RPMI8226 (cell line): ENCODE measurements at regions not wholly inside any gene's neighbourhood (a gene's known extent, or its start where the extent isn't known, plus 50 kb on each side); places are given as distances from the start of the nearest gene placed in this dataset.
"Not testable (repeated sequence)": the region's sequence is repeated elsewhere in the genome, so short reads cannot be mapped to it uniquely, and the experiment has no call there.

ENCODE experiments used
- DNase-seq: peaks from one replicate; pipeline ENCODE4 v3.0.0-alpha.2; 2015

DNA sequence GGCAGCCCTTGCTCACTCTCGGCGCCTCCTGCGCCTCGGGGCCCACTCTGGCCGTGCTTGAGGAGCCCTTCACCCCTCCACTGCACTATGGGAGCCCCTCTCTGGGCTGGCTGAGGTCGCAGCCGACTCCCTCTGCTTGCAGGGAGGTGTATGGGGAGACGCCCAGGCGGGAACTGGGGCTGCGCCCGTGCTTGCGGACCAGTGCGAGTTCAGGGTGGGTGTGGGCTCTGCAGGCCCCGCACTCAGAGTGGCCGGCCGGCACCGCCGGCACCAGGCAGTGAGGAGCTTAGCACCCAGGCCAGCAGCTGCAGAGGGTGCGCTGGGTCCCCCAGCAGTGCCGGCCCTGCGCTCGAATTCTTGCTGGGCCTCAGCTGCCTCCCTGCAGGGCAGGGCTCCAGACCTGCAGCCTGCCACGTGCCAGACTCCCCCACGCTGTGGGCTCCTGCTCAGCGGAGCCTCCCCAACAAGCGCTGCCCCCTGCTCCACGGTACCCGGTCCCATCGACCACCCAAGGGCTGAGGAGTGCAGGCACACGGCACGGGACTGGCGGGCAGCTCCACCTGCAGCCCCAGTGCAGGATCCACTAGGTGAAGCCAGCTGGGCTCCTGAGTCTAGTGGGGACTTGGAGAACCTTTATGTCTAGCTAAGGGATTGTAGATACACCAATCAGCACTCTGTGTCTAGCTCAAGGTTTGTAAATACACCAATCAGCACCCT is 54.0 kb upstream of the WWC2 start:
- DNase-seq, result not testable (repeated sequence)

DNA sequence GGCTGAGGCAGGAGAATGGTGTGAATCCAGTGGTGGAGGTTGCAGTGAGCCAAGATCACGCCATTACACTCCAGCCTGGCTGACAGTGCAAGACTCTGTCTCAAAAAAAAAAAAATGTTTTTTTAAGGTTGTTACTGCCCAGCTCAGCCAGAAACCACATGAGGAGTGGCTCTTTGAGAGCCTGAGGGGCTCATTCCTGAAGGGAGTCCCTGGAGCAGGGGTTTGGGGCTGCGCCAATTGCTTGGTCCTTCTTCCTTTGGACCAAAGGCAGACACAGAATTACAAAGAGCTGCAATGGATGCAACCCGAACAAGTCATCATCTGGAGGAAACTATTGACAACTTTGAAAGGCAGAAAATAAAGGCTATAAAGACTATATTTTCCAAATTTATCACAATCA is 60.6 kb upstream of the WWC2 start:
- no peak for DNase-seq

DNA sequence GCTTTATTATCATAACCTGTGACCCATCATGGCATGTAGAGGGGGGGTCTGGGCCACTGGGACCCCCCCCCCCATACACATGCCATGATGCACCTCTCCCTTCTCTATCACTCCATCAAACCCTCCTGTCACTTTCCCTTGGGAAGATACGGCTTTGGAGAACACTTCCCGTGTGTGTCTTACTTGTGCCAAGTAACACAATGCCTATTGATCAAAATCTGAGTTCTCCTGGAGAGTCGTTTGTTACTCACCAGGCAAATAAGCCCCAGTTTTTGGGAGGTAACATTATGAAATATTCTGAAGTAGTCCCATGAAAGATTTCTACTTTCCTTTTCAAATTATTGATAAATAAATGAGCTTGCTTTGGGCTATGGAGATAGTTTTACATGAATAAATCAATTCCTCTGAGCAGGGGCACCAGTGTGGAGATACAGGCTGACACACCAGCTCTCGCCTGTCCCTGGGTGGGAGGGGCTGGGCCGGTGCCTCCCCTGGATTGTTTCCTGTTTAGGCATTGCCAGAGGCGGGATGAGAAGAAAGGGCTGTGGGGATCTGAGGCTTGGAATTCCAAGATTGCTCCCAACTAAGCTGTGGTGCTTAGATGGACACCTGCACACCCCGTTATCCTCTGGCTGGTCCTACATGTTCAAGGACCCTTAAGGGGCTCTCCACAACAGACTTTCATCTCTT is 63.2 kb upstream of the WWC2 start:
- no peak for DNase-seq

DNA sequence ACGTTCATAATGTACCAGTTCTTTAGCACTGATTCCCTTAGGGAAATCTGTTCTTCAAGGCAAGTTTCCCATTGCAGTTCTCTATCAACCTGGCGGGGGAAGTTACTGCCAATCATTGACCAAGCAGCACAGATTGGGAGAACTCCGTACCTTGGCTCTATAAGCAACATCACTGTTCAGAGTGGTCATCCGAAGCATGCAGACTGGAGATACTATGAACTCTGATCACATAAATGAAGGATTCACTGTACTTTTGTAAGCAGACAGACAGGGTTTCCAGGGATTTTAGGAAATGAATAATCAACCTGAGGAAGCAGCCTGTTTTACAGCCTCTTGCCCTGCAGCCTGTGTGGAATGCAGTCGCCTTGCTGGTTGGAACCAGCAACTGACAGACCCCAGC is 63.8 kb upstream of the WWC2 start:
- no peak for DNase-seq

DNA sequence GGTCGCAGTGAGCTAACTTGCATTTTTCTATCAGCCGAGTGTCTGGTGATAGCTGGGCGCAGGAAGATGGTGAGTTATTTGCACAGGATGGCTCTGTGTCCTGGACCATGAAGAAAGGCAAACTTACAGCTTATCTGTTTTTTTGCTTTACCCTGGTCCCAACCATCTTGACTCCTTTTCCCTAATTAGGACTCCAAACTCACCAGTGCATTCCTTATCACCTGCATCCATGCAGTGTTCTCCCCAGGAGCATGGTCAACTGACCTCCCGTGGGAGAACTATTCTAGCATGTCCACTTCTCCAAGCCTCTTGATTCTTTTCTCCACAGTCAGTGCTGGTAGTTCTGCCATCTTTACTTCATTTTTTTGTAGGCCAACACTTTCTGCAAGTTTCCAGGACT is 68.2 kb upstream of the WWC2 start:
- no peak for DNase-seq

DNA sequence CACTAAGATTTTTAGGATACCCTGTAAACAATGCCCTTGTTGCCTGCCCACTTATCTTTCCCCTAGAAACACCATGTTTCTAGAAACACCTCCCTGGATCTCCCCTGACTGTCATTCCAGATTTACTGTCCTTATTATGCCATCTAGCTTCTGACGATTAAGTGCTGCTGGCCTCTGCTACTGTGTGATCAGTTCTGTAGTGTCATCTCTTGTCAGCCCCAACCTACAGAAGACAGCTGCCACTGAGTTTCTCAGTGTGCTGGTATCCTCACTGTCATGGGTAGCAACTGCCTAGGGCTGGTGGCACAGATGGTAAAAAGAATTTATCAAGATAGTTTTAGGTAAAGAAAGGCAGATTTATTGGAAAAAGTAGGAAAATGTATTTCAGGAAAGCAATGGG is 68.7 kb upstream of the WWC2 start:
- no peak for DNase-seq

DNA sequence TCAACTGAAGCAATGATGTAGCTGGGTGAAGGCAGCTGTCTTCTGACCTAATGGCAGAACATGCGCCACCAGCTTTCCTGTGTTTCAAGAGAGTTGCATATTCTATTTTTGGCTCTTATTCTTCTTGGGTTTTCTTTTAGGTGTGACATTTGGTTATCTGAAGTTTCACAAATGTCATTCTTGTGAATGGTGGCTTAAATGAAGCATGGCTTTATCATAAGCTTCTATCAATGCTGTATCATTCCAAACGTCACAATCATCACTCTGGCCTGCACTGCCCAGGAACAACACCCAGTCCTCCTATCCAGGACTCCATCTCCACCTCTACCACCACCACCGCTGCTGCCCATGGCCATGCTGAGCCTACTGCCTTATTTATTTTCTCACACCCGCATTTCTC is 69.7 kb upstream of the WWC2 start:
- no peak for DNase-seq

DNA sequence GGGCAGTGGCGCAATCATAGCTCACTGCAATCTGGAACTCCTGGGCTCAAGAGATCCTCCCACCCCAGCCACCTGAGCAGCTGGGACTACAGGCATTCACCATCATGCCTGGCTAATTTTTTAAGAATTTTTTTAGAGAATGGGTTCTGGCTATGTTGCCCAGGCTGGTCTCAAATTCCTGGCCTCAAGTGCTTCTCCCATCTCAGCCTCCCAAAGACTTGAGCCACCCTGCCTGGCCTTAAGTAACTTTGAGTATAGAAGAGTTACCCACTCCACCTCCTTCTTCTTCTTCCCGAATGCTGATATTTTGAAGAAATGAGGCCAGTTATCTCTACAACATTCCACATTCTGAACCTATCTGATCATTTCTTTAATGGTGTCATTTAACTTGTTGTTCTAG is 72.4 kb upstream of the WWC2 start:
- no peak for DNase-seq

DNA sequence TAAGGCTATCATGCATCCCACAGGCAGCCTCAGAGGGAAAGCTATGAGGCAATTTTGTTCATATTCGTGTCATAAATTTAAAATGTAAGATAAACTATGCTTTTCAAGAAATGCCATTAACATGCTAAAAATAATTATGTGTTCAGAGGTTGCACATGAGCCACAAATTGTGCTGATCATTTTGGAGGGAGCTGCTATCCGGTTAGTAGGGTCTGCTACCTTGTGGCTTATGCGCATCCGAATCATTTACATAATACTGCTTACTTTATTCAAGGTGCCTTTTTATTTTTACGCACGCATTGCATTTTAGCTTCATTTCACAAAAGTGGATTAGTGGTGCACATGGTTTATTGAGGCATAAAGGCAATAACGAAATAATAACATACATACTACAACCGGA is 76.4 kb upstream of the WWC2 start:
- DNase-seq, result no peak

DNA sequence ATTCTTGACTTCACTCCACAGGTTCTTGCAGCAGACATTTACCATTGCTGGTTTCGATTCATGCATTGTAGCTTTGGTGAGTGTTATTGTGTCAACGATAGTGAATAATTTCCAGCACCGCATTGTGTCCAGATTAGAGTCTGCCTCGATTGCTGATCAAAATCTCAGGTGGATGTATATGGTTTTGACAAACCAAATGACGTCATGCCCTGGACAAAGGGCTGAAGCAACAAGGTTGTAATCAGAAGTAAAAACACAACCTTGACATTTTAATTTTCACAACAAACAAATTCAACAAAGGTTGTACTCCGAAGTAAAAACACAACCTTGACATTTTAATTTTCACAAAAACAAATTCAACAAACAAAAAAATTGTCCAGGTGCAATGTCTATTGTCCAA is 81.1 kb upstream of the WWC2 start:
- no peak for DNase-seq

DNA sequence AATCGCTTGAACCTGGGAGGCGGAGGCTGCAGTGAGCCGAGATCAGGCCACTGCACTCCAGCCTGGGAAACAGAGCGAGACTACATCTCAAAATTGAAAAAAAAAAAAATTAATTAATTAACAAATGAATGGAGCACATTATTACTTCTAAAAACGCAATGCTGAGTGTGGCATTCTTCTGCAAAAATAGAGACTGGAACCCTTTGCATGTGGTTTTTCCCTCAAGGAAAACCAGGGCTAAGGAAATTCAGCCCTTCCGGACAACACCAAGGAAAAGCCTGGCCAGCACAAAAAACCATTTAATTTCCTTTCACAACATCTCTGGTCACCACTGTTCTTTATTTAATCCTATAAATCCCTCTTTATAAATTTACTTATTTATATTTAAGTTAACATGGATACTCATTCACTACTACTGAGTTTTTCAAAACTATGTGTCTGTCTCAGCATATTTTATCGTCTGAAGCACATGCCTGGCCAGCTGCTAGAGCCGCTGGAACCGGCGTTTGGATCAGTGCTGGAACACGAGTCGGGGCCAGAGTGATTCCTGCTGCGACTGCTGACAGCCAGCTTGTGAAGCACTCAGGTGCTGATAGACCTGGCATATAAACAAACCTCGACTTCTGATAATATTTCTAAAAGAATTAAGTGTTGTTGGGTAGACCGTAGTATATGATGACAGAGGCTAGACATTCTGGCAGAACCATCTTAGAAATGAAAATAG is 84.5 kb upstream of the WWC2 start:
- DNase-seq, result no peak

DNA sequence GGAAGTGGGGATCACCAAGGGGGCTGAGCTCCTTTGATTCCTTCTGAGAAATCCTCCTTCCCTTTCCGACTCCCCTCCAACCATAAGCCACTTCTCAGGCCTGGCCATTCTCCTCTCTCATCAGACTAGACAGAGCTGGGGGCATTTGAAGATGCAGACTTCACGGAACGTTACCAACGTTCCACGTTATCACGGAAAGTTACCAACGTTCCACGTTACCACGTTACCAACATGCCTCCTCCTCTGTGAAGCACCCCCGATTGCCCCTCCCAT is 85.4 kb upstream of the WWC2 start:
- DNase-seq, result no peak

DNA sequence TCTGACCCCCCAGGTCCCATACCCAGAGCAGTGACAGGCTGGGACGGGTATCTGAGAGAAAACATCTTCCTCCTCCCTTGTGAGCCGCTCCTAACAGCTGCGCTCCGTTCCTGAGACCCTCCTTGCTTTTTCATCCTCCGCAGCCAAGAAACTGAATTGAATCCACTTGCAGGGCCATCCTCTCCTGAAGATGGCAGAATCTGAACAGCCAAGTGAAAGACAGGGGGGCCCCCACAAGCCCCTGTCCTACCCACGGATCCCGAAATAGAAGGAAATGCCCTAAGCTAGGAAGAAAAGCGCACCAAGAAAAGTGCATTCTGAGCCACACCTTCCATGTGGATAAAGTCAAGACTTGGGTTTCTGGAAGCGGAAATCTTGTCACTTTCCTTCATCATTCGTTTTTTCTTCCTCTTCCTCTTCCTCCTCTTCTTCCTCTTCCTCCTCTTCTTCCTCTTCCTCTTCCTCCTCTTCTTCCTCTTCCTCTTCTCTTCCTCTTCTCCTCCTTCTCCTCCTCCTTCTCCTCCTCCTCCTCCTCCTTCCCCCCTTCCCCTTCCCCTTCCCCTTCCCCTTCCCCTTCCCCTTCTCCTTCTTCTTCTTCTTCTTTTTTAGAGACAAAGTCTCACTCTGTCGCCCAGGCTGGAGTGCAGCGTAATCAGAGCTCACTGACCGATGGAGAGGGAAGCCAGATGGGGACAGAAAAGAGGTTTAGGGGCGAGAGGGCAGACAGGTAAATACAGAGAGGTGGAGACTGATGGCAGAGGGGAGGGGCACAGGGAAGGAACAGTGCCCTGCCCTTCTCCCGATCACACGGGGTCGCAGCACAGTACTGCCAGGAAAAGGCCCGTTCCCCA is 86.0 kb upstream of the WWC2 start:
- DNase-seq, result no peak

DNA sequence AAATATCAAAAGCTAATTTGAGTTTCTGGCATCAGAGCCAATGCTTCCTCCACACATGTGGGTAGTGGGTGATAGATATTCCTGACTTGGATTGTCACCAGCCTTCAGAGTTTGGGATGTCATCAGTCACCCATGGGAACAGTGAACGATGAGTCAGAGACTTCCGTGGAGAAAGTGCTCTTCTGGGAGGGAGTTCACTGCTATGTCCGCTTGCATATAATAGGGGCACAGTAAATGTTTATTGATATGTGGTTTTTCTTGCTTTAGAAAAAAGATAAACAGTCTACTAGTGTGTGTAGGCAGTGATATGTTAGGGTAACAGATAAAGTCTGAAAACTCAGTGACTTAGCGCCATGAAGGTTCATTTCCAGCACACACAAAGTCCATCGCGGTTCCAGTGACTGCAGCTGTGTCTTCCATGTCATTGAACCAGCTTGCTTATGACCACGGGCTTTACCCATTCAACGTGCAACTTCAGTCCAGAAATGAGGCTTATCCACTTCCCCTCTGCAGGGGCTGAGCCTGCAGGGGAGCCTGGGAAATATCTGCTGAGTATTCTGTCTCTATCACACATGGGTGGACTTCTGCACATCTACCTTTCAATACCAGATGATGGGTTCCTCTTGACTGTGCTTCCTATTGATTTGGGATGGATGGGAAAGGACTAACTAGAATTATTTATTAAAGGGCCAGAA is 87.7 kb upstream of the WWC2 start:
- DNase-seq, result no peak

DNA sequence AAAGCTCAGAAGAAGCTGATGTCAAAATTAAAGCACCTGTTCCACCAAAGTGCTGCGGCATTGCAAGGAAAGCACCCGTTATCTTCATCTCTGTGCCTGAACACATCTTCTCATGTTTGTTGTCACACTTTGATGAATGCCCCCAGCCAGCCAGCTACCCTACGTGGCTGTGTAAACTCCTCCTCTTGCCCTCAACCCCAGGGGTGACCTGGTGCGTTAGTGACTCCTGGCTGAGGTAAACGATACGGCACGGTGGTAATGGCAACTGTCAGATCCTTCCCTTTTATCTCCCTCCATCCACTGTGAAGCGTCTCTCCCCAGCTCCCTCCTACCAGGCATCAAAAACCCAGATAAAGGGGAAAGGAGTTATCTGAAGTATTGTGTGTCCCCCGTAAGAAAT is 90.6 kb upstream of the WWC2 start:
- DNase-seq, result no peak

DNA sequence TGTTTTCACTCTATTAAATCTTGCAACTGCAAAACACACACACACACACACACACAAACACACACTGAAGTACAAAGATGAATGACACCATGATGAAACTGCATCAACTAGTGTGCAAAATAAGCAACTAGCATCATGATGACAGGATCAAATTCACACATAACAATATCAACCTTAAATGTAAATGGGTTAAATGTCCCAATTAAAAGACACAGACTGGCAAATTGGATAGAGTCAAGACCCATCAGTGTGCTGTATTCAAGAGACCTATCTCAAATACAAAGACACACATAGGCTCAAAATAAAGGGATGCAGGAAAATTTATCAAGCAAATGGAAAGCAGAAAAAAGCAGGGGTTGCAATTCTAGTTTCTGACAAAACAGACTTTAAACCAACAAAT is 87.2 kb upstream of the DCTD start:
- DNase-seq, result not testable (repeated sequence)

DNA sequence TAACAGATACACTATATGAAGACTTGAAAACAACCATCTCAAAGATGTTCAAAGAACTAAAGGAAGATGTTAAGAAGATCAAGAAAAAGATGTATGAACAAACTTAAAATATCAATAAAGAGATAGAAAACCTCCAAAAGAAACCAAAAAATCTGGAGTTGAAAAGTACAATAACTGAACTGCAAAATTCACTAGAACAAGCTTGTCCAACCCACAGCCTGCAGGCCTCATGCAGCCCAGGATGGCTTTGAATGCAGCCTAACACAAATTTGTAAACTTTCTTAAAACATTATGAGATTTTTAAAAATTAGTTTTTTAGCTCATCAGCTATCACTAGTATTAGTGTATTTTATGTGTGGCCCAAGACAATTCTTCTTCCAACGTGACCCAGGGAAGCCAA is 77.0 kb upstream of the DCTD start:
- DNase-seq, result no peak

DNA sequence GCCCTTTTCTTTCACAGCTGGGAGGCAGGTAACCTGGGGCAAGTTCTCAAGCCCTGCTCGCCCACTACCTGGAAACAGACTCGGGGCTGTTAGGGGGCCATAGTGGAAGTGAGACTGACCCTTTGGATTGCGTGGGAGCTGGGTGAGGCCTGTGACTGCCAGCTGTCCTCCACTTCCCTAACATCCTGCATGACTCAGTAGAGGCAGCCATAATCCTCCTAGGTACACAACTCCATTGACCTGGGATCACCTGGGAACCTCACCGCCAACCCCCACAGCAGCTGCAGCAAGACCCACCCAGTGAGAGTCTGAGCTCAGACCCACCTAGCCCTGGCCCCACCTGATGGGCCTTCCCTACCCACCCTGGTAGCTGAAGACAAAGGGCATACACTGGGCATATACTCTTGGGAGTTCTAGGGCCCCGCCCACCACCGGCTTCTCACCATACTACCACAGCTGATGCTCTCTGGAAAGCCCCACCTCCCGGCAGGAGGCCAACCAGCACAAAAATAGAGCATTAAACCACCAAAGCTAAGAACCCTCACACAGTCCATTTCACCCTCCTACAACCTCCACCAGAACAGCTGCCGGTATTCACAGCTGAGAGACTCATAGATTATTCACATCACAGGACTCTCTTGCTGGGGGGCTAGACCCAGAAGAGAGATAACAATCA is 61.1 kb upstream of the DCTD start:
- DNase-seq, result no peak

DNA sequence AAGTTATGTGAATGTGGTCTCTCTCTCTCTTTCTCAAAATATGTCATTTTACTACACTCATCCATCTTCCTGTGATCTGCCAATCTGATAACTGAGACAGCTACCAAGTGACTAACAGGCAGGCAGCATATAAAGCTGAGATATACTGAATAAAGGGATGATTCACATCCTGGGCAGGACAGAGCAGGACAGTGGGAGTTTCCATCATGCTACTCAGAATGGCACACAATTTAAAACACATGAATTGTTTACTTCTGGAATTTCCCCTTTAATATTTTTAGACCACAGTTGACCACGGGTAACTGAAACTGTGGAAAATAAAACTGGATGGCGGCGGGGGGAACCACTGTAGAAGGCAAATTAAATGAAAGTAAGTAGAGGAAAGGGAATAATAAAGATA is 58.6 kb upstream of the DCTD start:
- DNase-seq, result no peak

DNA sequence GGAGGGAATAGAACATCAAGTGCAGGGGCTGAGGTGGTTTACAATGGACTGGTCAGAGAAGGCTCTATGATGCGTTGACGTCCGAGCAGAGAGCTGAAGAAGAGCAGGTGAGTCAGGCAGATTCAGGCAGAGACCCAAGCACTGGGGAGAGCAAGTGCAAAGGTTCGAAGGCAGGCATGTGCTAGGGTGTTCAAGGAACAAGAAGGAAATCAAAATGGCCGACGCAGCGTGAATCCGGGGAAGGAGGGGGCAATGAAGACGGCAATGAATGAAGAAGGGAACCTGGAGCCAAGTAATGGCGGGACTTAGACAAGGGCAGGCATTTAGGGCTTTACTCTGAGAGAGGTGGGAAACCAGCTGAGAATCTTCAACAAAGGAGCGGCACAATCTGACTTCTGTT is 56.8 kb upstream of the DCTD start:
- DNase-seq, result no peak

DNA sequence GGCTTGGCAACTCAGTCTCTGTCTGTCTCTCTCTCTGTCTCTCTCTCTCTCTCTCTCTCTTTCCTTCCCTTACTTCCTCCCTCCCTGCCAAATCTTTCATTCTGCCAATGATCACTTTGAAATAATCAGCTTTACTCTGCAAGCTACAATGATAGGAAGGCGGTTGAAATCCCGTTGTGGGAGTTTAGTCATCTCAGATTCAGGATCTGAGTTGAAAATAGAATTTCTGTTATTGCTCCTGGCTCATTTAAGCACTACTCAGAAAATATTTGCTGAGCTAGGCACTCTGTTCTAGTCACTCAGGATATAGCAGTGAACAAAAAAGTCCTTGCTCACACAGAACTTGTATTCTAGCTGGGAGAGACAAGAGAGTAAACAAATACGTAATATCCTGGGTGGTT is 56.3 kb upstream of the DCTD start:
- no peak for DNase-seq

DNA sequence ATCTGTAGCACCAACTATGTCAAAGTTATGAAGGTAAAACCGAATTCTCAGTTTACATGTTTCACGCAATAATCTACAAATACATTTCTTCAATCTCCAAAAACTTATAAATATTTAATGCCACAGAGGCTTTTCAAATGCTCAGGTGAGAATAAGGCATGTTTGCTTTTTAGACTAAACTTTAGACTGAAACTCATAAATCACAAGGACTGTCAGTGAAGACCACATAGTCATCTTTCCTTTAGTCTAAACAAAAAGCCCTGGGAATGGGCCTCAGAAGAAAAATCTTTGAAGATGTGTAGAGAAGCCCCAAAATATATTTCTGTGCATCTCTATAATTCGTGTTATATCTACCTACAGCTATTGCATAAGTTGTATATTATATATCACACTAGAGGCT is 54.5 kb upstream of the DCTD start:
- no peak for DNase-seq
